K562 (cell line): ENCODE measurements at regions not wholly inside any gene's neighbourhood (a gene's known extent, or its start where the extent isn't known, plus 50 kb on each side); places are given as distances from the start of the nearest gene placed in this dataset.

ENCODE experiments used
- ARID4B ChIP-seq: sonication (generic); formaldehyde crosslinking; IDR thresholded peaks from 2 replicates; pipeline ENCODE4 v1.8.0; 2022; ENCODE audit warnings: mild to moderate bottlenecking, missing genetic modification reagents
- CCAR2 ChIP-seq: fragments of 200-400 bp; formaldehyde crosslinking; IDR thresholded peaks from 2 replicates; pipeline ENCODE4 v1.6.1; 2017; ENCODE audit warnings: mild to moderate bottlenecking, low read depth, low read length
- CHD7 ChIP-seq: fragments of 200-600 bp; sonication (generic); IDR thresholded peaks from one replicate; pipeline ENCODE4 v1.6.1; 2012; ENCODE audit warnings: mild to moderate bottlenecking, low read depth, low read length, inconsistent platforms
- HDAC8 ChIP-seq: fragments of 450-650 bp; IDR thresholded peaks from 2 replicates; pipeline ENCODE4 v1.6.1; 2016; ENCODE audit warnings: mild to moderate bottlenecking, missing genetic modification characterization, moderate library complexity, missing compliant biosample characterization
- HNRNPUL1 ChIP-seq: fragments of 200-400 bp; formaldehyde crosslinking; IDR thresholded peaks from 2 replicates; pipeline ENCODE4 v1.6.1; 2017; ENCODE audit warnings: low read length
- MCM5 ChIP-seq: fragments of 450-650 bp; IDR thresholded peaks from 2 replicates; pipeline ENCODE4 v1.6.1; 2016; ENCODE audit warnings: low read depth
- NFIC ChIP-seq: fragments of 450-650 bp; IDR thresholded peaks from 2 replicates; pipeline ENCODE4 v1.6.1; 2017; ENCODE audit warnings: mild to moderate bottlenecking, inconsistent platforms
- SMAD1 ChIP-seq: fragments of 150-350 bp; IDR thresholded peaks from 2 replicates; pipeline ENCODE4 v1.6.1; 2014; ENCODE audit warnings: low read length, low read depth; ENCODE audit not compliant: partially characterized antibody
- SMARCB1 ChIP-seq: IDR thresholded peaks from 2 replicates; pipeline ENCODE4 v1.6.1; 2011; ENCODE audit warnings: improper control_type of control experiment, low read depth; ENCODE audit not compliant: insufficient read length
- SMC3 ChIP-seq: conservative IDR thresholded peaks from 2 replicates; pipeline ENCODE4 v1.6.1; 2011; ENCODE audit warnings: low read depth, low read length, improper control_type of control experiment; ENCODE audit not compliant: insufficient read depth
- ZNF408 ChIP-seq: fragments of 250-450 bp; sonication (Bioruptor Pico); IDR thresholded peaks from 2 replicates; pipeline ENCODE4 v1.4.0; 2020; ENCODE audit warnings: low read depth, mild to moderate bottlenecking, moderate library complexity
- TF ChIP-seq, protein P1 (sequence below), 3 experiments: fragments of 200-800 bp in 1 of 3; sonication (Bioruptor generic) in 1 of 3; sonication (generic) in 1 of 3; formaldehyde crosslinking in 1 of 3; IDR thresholded peaks; 2 replicates each; pipeline versions ENCODE4 v1.6.1 to v1.8.0; 2016 to 2022; ENCODE audit warnings: mild to moderate bottlenecking in 2 of 3, missing compliant biosample characterization in 2 of 3, missing genetic modification characterization in 2 of 3, missing genetic modification reagents in 1 of 3

DNA sequence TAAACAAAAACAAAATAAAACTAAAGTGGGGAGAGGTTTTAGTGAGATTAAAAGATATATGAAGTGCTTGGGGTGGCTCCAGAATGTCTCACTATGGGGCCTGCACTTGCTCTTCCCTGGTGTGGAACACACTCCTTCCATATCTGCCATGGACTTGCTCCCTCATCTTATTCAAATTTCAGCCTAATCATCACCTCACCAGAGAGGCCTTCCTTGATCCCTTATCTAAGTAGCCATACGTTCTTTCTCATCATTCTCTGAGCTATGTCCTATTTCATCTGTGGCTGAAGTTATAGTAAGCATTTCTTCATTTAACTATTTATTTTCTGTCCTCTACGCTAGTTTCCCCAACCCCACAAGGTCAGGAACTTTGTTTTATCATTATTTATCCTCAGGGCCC is 511.7 kb downstream of the NTRK3 start (continued):
- TF ChIP-seq CHD7 = no peak
- TF ChIP-seq, protein P1, sequence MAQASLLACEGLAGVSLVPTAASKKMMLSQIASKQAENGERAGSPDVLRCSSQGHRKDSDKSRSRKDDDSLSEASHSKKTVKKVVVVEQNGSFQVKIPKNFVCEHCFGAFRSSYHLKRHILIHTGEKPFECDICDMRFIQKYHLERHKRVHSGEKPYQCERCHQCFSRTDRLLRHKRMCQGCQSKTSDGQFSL (CRISPR knock-in tag; IDR thresholded peaks at IDR 0.05) = no peak
- TF ChIP-seq, protein P1 (tag; IDR thresholded peaks at IDR 0.05) = no peak
- TF ChIP-seq ARID4B = no peak
- TF ChIP-seq NFIC = peak; percentile 60
- TF ChIP-seq CCAR2 = no peak
- no peak for TF ChIP-seq SMARCB1
- TF ChIP-seq MCM5 = no peak
- no peak for TF ChIP-seq HDAC8 (tag)
- TF ChIP-seq SMAD1 = no peak
- TF ChIP-seq HNRNPUL1 = no peak
- TF ChIP-seq ZNF408 (CRISPR knock-in tag) = no peak
- TF ChIP-seq SMC3 = no peak
